ENCODE measurements at regions not wholly inside any gene's neighbourhood (a gene's known extent, or its start where the extent isn't known, plus 50 kb on each side); places are given as distances from the start of the nearest gene placed in this dataset.

- no peak overlapping the region for H3K4me3 ChIP-seq
- no peak for DNase-seq (ENCODE audit: low spot score)
- no peak for TF ChIP-seq CTCF (IDR thresholded peaks at IDR 0.05)
- H3K27ac ChIP-seq, result no peak overlapping the region
Observed at GRCh38 chr4:30783751-30784150, 63.6 kb downstream of the PCDH7 start.

- no peak for DNase-seq (ENCODE audit: low spot score)
- H3K27ac ChIP-seq, result no peak overlapping the region
- no peak overlapping the region for H3K4me3 ChIP-seq
- no peak for TF ChIP-seq CTCF (IDR thresholded peaks at IDR 0.05)
Observed at GRCh38 chr4:30789219-30789671, 69.1 kb downstream of the PCDH7 start.

- no peak for DNase-seq (ENCODE audit: low spot score)
- Histone ChIP-seq H3K4me3 (no peak overlapping the region), H3K27ac (no peak overlapping the region)
- TF ChIP-seq CTCF (IDR thresholded peaks at IDR 0.05), result no peak
Observed at GRCh38 chr4:30790123-30790522, 70.0 kb downstream of the PCDH7 start.

GRCh38 chr4:30790998-30791397 is 70.8 kb downstream of the PCDH7 start:
- Histone ChIP-seq H3K4me3 (no peak overlapping the region), H3K27ac (no peak overlapping the region)
- DNase-seq (ENCODE audit: low spot score), result no peak
- no peak for TF ChIP-seq CTCF (IDR thresholded peaks at IDR 0.05)

- DNase-seq (ENCODE audit: low spot score), result no peak
- TF ChIP-seq CTCF (IDR thresholded peaks at IDR 0.05), result no peak
- no peak overlapping the region for H3K4me3 ChIP-seq
- H3K27ac ChIP-seq, result no peak overlapping the region
Observed at GRCh38 chr4:30792601-30793000, 72.4 kb downstream of the PCDH7 start.

GRCh38 chr4:30801876-30802275 is 81.7 kb downstream of the PCDH7 start:
- H3K4me3 ChIP-seq, result no peak overlapping the region
- no peak overlapping the region for H3K27ac ChIP-seq
- no peak for TF ChIP-seq CTCF (IDR thresholded peaks at IDR 0.05)
- no peak for DNase-seq (ENCODE audit: low spot score)

- DNase-seq (ENCODE audit: low spot score), result no peak
- Histone ChIP-seq H3K4me3 (no peak overlapping the region), H3K27ac (no peak overlapping the region)
- no peak for TF ChIP-seq CTCF (IDR thresholded peaks at IDR 0.05)
Observed at GRCh38 chr4:30802622-30803323, 82.6 kb downstream of the PCDH7 start.
